ENCODE measurements at regions not wholly inside any gene's neighbourhood (a gene's known extent, or its start where the extent isn't known, plus 50 kb on each side); places are given as distances from the start of the nearest gene placed in this dataset.

DNA sequence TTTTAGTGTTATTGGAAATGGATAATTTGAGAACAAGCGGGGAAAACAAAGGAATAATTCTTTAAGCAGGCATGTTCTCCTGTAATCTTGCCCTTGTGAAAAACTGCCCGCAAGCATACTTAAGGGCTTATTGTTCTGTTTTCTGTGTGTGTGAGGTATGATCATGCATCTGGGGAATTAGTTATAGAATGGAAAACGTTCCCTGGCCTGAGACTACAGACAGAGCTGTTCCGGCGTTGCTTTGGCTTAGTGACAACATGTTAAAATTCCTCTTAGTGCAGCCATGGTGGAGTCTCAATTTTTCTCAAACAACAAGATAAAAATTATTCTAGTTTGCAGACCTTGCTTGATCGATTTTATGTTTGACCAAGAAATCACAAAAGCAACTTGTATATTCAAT lies 560.2 kb upstream of the SPRY2 start:
- TF ChIP-seq POLR2A (IDR thresholded peaks at IDR 0.05) (no peak), POLR2AphosphoS5 (IDR thresholded peaks at IDR 0.05) (no peak)
- TF ChIP-seq, protein P1, sequence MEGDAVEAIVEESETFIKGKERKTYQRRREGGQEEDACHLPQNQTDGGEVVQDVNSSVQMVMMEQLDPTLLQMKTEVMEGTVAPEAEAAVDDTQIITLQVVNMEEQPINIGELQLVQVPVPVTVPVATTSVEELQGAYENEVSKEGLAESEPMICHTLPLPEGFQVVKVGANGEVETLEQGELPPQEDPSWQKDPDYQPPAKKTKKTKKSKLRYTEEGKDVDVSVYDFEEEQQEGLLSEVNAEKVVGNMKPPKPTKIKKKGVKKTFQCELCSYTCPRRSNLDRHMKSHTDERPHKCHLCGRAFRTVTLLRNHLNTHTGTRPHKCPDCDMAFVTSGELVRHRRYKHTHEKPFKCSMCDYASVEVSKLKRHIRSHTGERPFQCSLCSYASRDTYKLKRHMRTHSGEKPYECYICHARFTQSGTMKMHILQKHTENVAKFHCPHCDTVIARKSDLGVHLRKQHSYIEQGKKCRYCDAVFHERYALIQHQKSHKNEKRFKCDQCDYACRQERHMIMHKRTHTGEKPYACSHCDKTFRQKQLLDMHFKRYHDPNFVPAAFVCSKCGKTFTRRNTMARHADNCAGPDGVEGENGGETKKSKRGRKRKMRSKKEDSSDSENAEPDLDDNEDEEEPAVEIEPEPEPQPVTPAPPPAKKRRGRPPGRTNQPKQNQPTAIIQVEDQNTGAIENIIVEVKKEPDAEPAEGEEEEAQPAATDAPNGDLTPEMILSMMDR (IDR thresholded peaks at IDR 0.05) = no peak
